ENCODE measurements at regions not wholly inside any gene's neighbourhood (a gene's known extent, or its start where the extent isn't known, plus 50 kb on each side); places are given as distances from the start of the nearest gene placed in this dataset.

DNA sequence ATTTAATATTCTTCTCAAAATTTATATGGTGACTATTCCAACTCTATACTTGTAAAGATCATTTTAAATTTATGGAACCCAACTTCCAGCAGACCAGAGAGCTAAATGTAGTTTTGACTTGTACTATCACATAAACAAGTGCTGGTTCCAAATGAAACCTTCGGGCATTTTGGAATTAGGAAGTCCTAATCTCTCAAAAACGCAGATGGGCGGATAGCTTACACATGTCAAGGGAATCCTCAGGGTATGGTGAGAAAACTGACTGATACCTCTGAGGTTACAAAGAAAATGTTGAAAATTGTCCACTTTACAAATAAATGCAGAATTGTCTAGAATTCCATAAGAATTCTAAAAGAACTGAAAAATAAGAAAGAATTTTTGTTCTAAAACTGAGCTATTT is 224.1 kb downstream of the SS18 start:
- TF ChIP-seq ZNF274 (IDR thresholded peaks at IDR 0.05; ENCODE audit: low read depth, low read length) (no peak), TCF7L2 (IDR thresholded peaks at IDR 0.05; ENCODE audit: borderline replicate concordance, extremely low read depth, insufficient read depth, insufficient read length) (no peak), EZH2 (IDR thresholded peaks at IDR 0.05) (no peak), EZH2phosphoT487 (IDR thresholded peaks at IDR 0.05; ENCODE audit: borderline replicate concordance) (no peak), JUND (IDR thresholded peaks at IDR 0.05) (no peak), EGR1 (IDR thresholded peaks at IDR 0.05; ENCODE audit: low read depth) (no peak), ELF1 (IDR thresholded peaks at IDR 0.05; ENCODE audit: borderline replicate concordance, low read depth) (no peak), SIN3A (IDR thresholded peaks at IDR 0.05; ENCODE audit: low read depth) (no peak), ZFX (IDR thresholded peaks at IDR 0.05) (no peak), CBX3 (IDR thresholded peaks at IDR 0.05; ENCODE audit: low read depth) (no peak), POLR2A (IDR thresholded peaks at IDR 0.05; ENCODE audit: borderline replicate concordance, extremely low read depth, insufficient read depth, insufficient read length) (no peak), RAD21 (IDR thresholded peaks at IDR 0.05; ENCODE audit: low read depth) (no peak)
- TF ChIP-seq, protein P1, sequence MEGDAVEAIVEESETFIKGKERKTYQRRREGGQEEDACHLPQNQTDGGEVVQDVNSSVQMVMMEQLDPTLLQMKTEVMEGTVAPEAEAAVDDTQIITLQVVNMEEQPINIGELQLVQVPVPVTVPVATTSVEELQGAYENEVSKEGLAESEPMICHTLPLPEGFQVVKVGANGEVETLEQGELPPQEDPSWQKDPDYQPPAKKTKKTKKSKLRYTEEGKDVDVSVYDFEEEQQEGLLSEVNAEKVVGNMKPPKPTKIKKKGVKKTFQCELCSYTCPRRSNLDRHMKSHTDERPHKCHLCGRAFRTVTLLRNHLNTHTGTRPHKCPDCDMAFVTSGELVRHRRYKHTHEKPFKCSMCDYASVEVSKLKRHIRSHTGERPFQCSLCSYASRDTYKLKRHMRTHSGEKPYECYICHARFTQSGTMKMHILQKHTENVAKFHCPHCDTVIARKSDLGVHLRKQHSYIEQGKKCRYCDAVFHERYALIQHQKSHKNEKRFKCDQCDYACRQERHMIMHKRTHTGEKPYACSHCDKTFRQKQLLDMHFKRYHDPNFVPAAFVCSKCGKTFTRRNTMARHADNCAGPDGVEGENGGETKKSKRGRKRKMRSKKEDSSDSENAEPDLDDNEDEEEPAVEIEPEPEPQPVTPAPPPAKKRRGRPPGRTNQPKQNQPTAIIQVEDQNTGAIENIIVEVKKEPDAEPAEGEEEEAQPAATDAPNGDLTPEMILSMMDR (IDR thresholded peaks at IDR 0.05 in 2 of 3, conservative IDR thresholded peaks at IDR 0.05 in 1 of 3; ENCODE audit: borderline replicate concordance in 1 of 3, insufficient read depth in 1 of 3, low read depth in 2 of 3, low read length in 2 of 3) = no peak
- TF ChIP-seq, protein P2, sequence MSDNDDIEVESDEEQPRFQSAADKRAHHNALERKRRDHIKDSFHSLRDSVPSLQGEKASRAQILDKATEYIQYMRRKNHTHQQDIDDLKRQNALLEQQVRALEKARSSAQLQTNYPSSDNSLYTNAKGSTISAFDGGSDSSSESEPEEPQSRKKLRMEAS (IDR thresholded peaks at IDR 0.05) = no peak

Measured in HCT116 (cell line).